RPMI7951 (cell line): ENCODE measurements at regions not wholly inside any gene's neighbourhood (a gene's known extent, or its start where the extent isn't known, plus 50 kb on each side); places are given as distances from the start of the nearest gene placed in this dataset.
"Not testable (repeated sequence)": the region's sequence is repeated elsewhere in the genome, so short reads cannot be mapped to it uniquely, and the experiment has no call there.

ENCODE experiments used
- DNase-seq: peaks from one replicate; pipeline ENCODE4 v3.0.0-alpha.2; 2012; ENCODE audit warnings: low read depth

- no peak for DNase-seq
Measured at GRCh38 chr21:35206141-35207125, 157.3 kb upstream of the RUNX1 start.

- DNase-seq, result peak; percentile 93
Measured at GRCh38 chr21:35204850-35205541, 155.9 kb upstream of the RUNX1 start.

- DNase-seq, result peak; percentile 66
Measured at GRCh38 chr21:35204125-35204524, 155.0 kb upstream of the RUNX1 start.

- peak; percentile 81 for DNase-seq
Measured at GRCh38 chr21:35203093-35203977, 154.2 kb upstream of the RUNX1 start.

GRCh38 chr21:35202431-35202830 lies 153.3 kb upstream of the RUNX1 start:
- DNase-seq, result no peak

- DNase-seq, result no peak
Measured at GRCh38 chr21:35201799-35202198, 152.7 kb upstream of the RUNX1 start.

GRCh38 chr21:35201288-35201687 lies 152.2 kb upstream of the RUNX1 start:
- no peak for DNase-seq

- no peak for DNase-seq
Measured at GRCh38 chr21:35199733-35200015, 150.6 kb upstream of the RUNX1 start.

GRCh38 chr21:35198982-35199732 lies 150.1 kb upstream of the RUNX1 start:
- no peak for DNase-seq

- DNase-seq, result no peak
Measured at GRCh38 chr21:35198565-35198964, 149.5 kb upstream of the RUNX1 start.

GRCh38 chr21:35197992-35198431 lies 148.9 kb upstream of the RUNX1 start:
- DNase-seq, result peak; percentile 97

- DNase-seq, result peak; percentile 46
Measured at GRCh38 chr21:35197191-35197590, 148.1 kb upstream of the RUNX1 start.

GRCh38 chr21:35196128-35196527 lies 147.0 kb upstream of the RUNX1 start:
- no peak for DNase-seq

GRCh38 chr21:35195232-35195631 lies 146.1 kb upstream of the RUNX1 start:
- peak; percentile 82 for DNase-seq

GRCh38 chr21:35191754-35192153 lies 142.7 kb upstream of the RUNX1 start:
- DNase-seq, result no peak

- no peak for DNase-seq
Measured at GRCh38 chr21:35191128-35191527, 142.0 kb upstream of the RUNX1 start.

- DNase-seq, result peak; percentile 89
Measured at GRCh38 chr21:35190201-35190701, 141.1 kb upstream of the RUNX1 start.

GRCh38 chr21:35189077-35189863 lies 140.2 kb upstream of the RUNX1 start:
- peak; percentile 93 for DNase-seq

GRCh38 chr21:35183389-35183788 lies 134.3 kb upstream of the RUNX1 start:
- not testable (repeated sequence) for DNase-seq

GRCh38 chr21:35179990-35180540 lies 131.0 kb upstream of the RUNX1 start:
- DNase-seq, result peak; percentile 93
